Mammary epithelial cell (primary cell): ENCODE measurements at regions not wholly inside any gene's neighbourhood (a gene's known extent, or its start where the extent isn't known, plus 50 kb on each side); places are given as distances from the start of the nearest gene placed in this dataset.

Source experiments
- CTCF ChIP-seq, 2 donors: IDR thresholded peaks in 1 of 2; conservative IDR thresholded peaks in 1 of 2; 2 replicates each; pipeline ENCODE4 v1.5.1; 2011 to 2012; ENCODE audit warnings: inconsistent platforms in 2 of 2, low read length in 2 of 2, mild to moderate bottlenecking in 2 of 2, control low read depth in 1 of 2, low read depth in 1 of 2; ENCODE audit not compliant: insufficient read depth in 1 of 2; ENCODE audit errors: extremely low read depth in 1 of 2
- EZH2 ChIP-seq: IDR thresholded peaks from 2 replicates; pipeline ENCODE4 v1.6.1; 2012; ENCODE audit warnings: low read length, inconsistent platforms, borderline replicate concordance

GRCh38 chr3:152113413-152113812, 155.3 kb upstream of the MBNL1 start:
- TF ChIP-seq CTCF (conservative IDR thresholded peaks at IDR 0.05 in 1 of 2, IDR thresholded peaks at IDR 0.05 in 1 of 2; ENCODE audit: extremely low read depth in 1 of 2, insufficient read depth in 1 of 2, low read depth in 1 of 2, low read length in 2 of 2), result no peak
- TF ChIP-seq EZH2, result no peak
